ENCODE measurements at regions not wholly inside any gene's neighbourhood (a gene's known extent, or its start where the extent isn't known, plus 50 kb on each side); places are given as distances from the start of the nearest gene placed in this dataset.

DNA sequence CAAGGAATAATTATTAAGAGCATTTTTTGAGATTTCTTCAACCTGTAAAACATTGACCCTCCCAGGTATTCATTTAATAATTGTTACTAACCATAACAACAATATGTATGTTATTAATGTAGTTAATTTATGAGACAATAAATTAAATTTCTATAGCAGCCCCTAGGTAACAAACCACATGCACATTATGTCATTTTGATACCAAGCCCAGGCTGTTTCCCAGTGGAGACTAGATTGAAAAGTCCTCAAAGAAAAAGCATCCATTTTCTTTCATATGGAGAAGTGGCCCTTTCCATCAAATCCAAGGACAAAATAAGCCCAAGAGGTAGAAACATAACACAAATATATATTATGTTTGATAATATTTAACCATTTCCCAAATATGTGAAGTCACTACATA is 104.3 kb upstream of the GK2 start:
- no peak for TF ChIP-seq FOXP2 (optimal IDR thresholded peaks at IDR 0.05; ENCODE audit: control extremely low read depth, extremely low read length, insufficient read depth)
- no peak for TF ChIP-seq POLR2AphosphoS5 (IDR thresholded peaks at IDR 0.05; ENCODE audit: borderline replicate concordance, low read depth, low read length)

Measured in SK-N-MC (cell line).